Large intestine (tissue), 3 donors: ENCODE measurements at regions not wholly inside any gene's neighbourhood (a gene's known extent, or its start where the extent isn't known, plus 50 kb on each side); places are given as distances from the start of the nearest gene placed in this dataset.
"Not testable (repeated sequence)": the region's sequence is repeated elsewhere in the genome, so short reads cannot be mapped to it uniquely, and the experiment has no call there.

Experiments
- DNase-seq, 2 donors: peaks; one replicate each; pipeline versions ENCODE4 v3.0.0 to v3.0.0-alpha.2; 2013
- H3K27ac ChIP-seq: one replicate; pipeline ENCODE4 v1.5.1; 2013; ENCODE audit warnings: low read length
- H3K27me3 ChIP-seq: 2 replicates; pipeline ENCODE4 v1.6.1; 2013; ENCODE audit warnings: low read length; ENCODE audit not compliant: control insufficient read depth, insufficient read depth
- H3K36me3 ChIP-seq: 2 replicates; pipeline ENCODE4 v1.6.1; 2013; ENCODE audit warnings: low read length; ENCODE audit not compliant: control insufficient read depth, insufficient read depth
- H3K4me1 ChIP-seq: one replicate; pipeline ENCODE4 v1.6.1; 2013; ENCODE audit warnings: low read length; ENCODE audit not compliant: control insufficient read depth, insufficient read depth
- H3K4me3 ChIP-seq: one replicate; pipeline ENCODE4 v1.5.1; 2013; ENCODE audit warnings: low read length
- H3K9me3 ChIP-seq: one replicate; pipeline ENCODE4 v1.6.1; 2013; ENCODE audit warnings: mild to moderate bottlenecking, low read depth, low read length, moderate library complexity; ENCODE audit not compliant: control insufficient read depth
- whole genome bisulfite sequencing: methylation state at CpG from one replicate; pipeline ENCODE4 v1.1.5; 2013; ENCODE audit warnings: low lambda C conversion rate; ENCODE audit not compliant: insufficient coverage; 5-methylcytosine and 5-hydroxymethylcytosine counted together

DNA sequence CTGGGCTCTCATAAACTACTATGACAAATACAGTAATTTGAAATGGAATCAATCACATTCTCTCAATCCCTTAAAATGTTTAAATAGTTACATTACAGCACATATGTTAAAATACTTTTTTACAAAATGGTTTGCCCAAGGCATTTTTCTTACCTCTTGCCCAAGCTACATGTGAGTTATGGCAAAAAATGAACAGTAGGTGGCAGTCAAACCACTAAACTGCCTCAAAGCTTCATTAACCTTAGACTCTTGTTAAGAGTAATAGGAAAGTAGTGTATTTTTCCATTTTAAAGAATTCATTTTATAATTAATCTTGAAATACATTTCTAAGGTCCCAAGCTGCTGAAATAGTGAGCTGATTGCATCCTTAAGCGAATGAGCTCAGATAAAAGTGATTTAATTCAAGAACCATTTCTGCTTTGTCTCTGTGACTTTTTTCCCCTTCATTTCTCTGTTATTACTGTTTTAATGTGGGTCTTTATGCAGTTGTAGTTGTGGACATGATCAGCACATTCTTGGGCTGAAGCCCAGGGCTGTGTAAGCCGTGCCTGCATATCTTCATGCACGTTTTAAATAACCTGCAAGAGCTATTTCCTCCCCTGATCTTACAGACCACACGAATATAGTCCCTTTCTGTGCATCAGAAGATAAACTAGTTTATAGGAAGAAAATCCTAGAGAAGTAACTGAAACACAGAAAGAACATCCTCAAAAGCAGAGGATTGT lies 311.8 kb downstream of the LNPK start:
- peak; percentile 42 to 48 for DNase-seq

GRCh38 chr2:175688243-175688642 lies 313.8 kb downstream of the LNPK start:
- DNase-seq, result no peak
- Histone ChIP-seq H3K27me3 (peaks cover 14% of the 10 kb centered on the region), H3K4me1 (no peaks in the 10 kb centered on the region), H3K9me3 (no peaks in the 10 kb centered on the region), H3K36me3 (no peaks in the 10 kb centered on the region), H3K4me3 (no peak overlapping the region), H3K27ac (no peak overlapping the region)
- 100% methylated on average over 4 of the region's 4 CpGs for WGBS

More for the DNA sequence above, 311.8 kb downstream of the LNPK start:
- peaks cover 14% of the 10 kb centered on the region for H3K27me3 ChIP-seq
- no peak overlapping the region for H3K27ac ChIP-seq
- H3K9me3 ChIP-seq, result no peaks in the 10 kb centered on the region
- WGBS, result no CpG with 5 or more reads among the region's 4 CpGs
- H3K36me3 ChIP-seq, result no peaks in the 10 kb centered on the region
- no peaks in the 10 kb centered on the region for H3K4me1 ChIP-seq
- no peak overlapping the region for H3K4me3 ChIP-seq

- Histone ChIP-seq H3K4me3 (no peak overlapping the region), H3K36me3 (no peaks in the 10 kb centered on the region), H3K4me1 (no peaks in the 10 kb centered on the region), H3K9me3 (no peaks in the 10 kb centered on the region), H3K27me3 (peaks cover 14% of the 10 kb centered on the region), H3K27ac (no peak overlapping the region)
- no peak for DNase-seq
- 83% methylated on average over 3 of the region's 6 CpGs for WGBS
Observed at GRCh38 chr2:175687465-175687864, 314.6 kb downstream of the LNPK start.

GRCh38 chr2:175686002-175686401 lies 316.1 kb downstream of the LNPK start:
- Histone ChIP-seq H3K27me3 (peaks cover 13% of the 10 kb centered on the region), H3K4me1 (no peaks in the 10 kb centered on the region), H3K36me3 (no peaks in the 10 kb centered on the region)

GRCh38 chr2:175684466-175684865 lies 317.6 kb downstream of the LNPK start:
- DNase-seq, result no peak
- no peaks in the 10 kb centered on the region for H3K4me1 ChIP-seq
- H3K4me3 ChIP-seq, result no peak overlapping the region
- WGBS, result no CpG with 5 or more reads among the region's 4 CpGs
- H3K27me3 ChIP-seq, result peaks cover 6% of the 10 kb centered on the region
- H3K27ac ChIP-seq, result no peak overlapping the region
- H3K36me3 ChIP-seq, result no peaks in the 10 kb centered on the region
- H3K9me3 ChIP-seq, result no peaks in the 10 kb centered on the region

More at GRCh38 chr2:175686002-175686401, 316.1 kb downstream of the LNPK start:
- WGBS, result 85% methylated on average over 2 of the region's 7 CpGs
- DNase-seq, result no peak
- Histone ChIP-seq H3K27ac (no peak overlapping the region), H3K4me3 (no peak overlapping the region), H3K9me3 (no peaks in the 10 kb centered on the region)

DNA sequence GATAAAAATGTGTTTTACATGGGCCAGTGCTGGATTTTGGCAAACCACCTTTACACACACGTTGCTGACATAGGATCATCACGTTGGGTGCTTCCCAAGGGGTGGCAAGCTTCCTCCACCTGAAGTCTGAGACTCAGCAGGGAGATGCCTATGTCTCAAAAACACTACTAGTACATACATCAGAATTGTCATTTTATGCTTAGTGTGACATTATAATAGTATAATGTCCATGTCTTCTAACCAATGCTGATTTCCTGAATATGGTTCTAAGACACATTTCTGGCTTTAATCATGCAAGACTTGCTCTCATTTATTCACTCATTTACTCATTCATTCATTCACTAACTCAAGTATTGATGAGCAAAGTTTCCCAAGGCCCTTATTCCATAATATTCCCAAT lies 322.3 kb downstream of the LNPK start:
- Histone ChIP-seq H3K27me3 (no peaks in the 10 kb centered on the region), H3K36me3 (no peaks in the 10 kb centered on the region), H3K9me3 (no peaks in the 10 kb centered on the region), H3K4me1 (no peaks in the 10 kb centered on the region), H3K27ac (no peak overlapping the region), H3K4me3 (no peak overlapping the region)
- DNase-seq, result no peak
- no CpG with 5 or more reads among the region's 2 CpGs for WGBS

DNA sequence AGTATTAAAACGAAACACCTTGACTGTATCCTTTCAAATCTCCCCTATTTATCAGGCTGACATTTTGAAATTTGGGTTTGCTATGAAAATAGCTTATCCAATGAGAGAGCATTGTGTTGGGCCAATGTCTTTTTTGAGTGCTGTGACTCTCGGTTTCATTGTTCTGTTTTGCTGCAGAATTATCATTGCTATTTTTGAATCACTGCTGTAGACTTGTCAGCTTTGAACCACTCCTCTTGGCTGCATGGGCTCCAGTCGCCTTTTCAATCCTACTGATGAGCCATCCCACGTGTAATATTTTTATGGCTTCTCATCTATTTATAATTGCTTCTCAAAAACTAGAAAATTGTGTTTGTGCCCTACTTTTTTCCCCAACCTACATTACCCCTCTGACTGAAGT lies 322.8 kb downstream of the LNPK start:
- Histone ChIP-seq H3K27me3 (no peaks in the 10 kb centered on the region), H3K9me3 (no peaks in the 10 kb centered on the region), H3K4me1 (no peaks in the 10 kb centered on the region), H3K4me3 (no peak overlapping the region), H3K27ac (no peak overlapping the region), H3K36me3 (no peaks in the 10 kb centered on the region)
- whole genome bisulfite sequencing, result 100% methylated on average over 1 of the region's 4 CpGs
- DNase-seq, result no peak

GRCh38 chr2:175677880-175678279 lies 324.2 kb downstream of the LNPK start:
- Histone ChIP-seq H3K4me3 (no peak overlapping the region), H3K27me3 (no peaks in the 10 kb centered on the region), H3K4me1 (no peaks in the 10 kb centered on the region), H3K36me3 (no peaks in the 10 kb centered on the region), H3K27ac (no peak overlapping the region), H3K9me3 (no peaks in the 10 kb centered on the region)
- WGBS, result no CpG with 5 or more reads among the region's 2 CpGs
- DNase-seq, result no peak

DNA sequence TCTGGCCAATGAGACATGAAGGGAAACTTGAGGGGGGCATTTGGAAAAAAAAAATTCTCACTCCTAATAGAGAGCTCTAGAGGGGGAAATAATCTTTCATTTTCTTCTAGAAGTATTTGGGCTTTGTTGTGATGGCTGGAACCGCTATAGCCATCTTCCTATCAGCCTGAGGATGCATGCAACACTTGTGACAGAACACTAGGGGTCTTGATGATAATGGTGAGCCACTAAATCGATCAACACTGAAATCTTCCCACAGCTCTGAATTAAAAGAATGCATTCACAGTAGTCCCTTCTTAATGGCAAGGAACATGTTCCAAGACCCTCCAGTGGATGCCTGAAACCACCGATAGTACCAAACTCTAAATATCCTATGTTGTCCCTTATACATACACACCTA lies 325.3 kb downstream of the LNPK start:
- DNase-seq, result no peak
- H3K36me3 ChIP-seq, result no peaks in the 10 kb centered on the region
- no peak overlapping the region for H3K4me3 ChIP-seq
- H3K4me1 ChIP-seq, result no peaks in the 10 kb centered on the region
- no peaks in the 10 kb centered on the region for H3K9me3 ChIP-seq
- H3K27me3 ChIP-seq, result no peaks in the 10 kb centered on the region
- no CpG with 5 or more reads among the region's 3 CpGs for WGBS
- no peak overlapping the region for H3K27ac ChIP-seq

DNA sequence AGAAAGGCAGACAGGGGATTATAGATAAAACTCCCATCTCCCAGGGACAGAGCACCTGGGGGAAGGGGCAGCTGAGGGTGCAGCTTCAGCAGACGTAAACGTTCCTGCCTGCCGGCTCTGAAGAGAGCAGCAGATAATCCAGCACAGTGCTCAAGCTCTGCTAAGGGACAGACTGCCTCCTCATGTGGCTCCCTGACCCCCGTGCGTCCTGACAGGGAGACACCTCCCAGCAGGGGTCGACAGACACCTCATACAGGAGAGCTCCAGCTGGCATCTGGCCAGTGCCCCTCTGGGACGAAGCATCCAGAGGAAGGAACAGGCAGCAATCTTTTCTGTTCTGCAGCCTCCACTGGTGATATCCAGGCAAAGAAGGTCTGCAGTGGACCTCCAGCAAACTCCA lies 333.3 kb downstream of the LNPK start:
- H3K4me3 ChIP-seq, H3K27me3 ChIP-seq, H3K4me1 ChIP-seq, H3K9me3 ChIP-seq, H3K36me3 ChIP-seq, DNase-seq, H3K27ac ChIP-seq: not testable (repeated sequence)
- no CpG with 5 or more reads among the region's 7 CpGs for WGBS

- H3K36me3 ChIP-seq, result no peaks in the 10 kb centered on the region
- whole genome bisulfite sequencing, result no CpG with 5 or more reads among the region's 1 CpG
- no peaks in the 10 kb centered on the region for H3K4me1 ChIP-seq
- no peak overlapping the region for H3K4me3 ChIP-seq
- H3K27ac ChIP-seq, result no peak overlapping the region
- no peak for DNase-seq
- no peaks in the 10 kb centered on the region for H3K27me3 ChIP-seq
- no peaks in the 10 kb centered on the region for H3K9me3 ChIP-seq
Observed at GRCh38 chr2:175662335-175662734, 339.7 kb downstream of the LNPK start.
